GM23248 (cell line): ENCODE measurements at regions not wholly inside any gene's neighbourhood (a gene's known extent, or its start where the extent isn't known, plus 50 kb on each side); places are given as distances from the start of the nearest gene placed in this dataset.

Source experiments
- DNase-seq: peaks from one replicate; pipeline ENCODE4 v3.0.0-alpha.2; 2015
- H2AFZ ChIP-seq: fragments of 200-600 bp; sonication (generic); 2 replicates; pipeline ENCODE4 v1.6.1; 2016; ENCODE audit warnings: antibody characterized with exemption
- H3F3A ChIP-seq: fragments of 200-600 bp; sonication (generic); 2 replicates; pipeline ENCODE4 v1.6.1; 2016; ENCODE audit warnings: mild to moderate bottlenecking, antibody characterized with exemption, mixed run types; ENCODE audit not compliant: insufficient read depth
- H3K27ac ChIP-seq: fragments of 200-600 bp; sonication (generic); 2 replicates; pipeline ENCODE4 v1.5.1; 2016; ENCODE audit warnings: mild to moderate bottlenecking
- H3K27me3 ChIP-seq: fragments of 200-600 bp; sonication (generic); replicated peaks from 2 replicates; pipeline ENCODE4 v1.6.1; 2016; ENCODE audit warnings: mild to moderate bottlenecking; ENCODE audit not compliant: insufficient read depth
- H3K36me3 ChIP-seq: fragments of 200-600 bp; sonication (generic); 2 replicates; pipeline ENCODE4 v1.6.1; 2016; ENCODE audit warnings: low read depth, mild to moderate bottlenecking
- H3K4me1 ChIP-seq: fragments of 200-600 bp; sonication (generic); 2 replicates; pipeline ENCODE4 v1.6.1; 2016; ENCODE audit warnings: mild to moderate bottlenecking; ENCODE audit not compliant: insufficient read depth
- H3K4me2 ChIP-seq: fragments of 200-600 bp; sonication (generic); one replicate; pipeline ENCODE4 v1.6.1; 2016; ENCODE audit warnings: mild to moderate bottlenecking; ENCODE audit not compliant: unreplicated experiment
- H3K4me3 ChIP-seq: fragments of 200-600 bp; sonication (generic); 2 replicates; pipeline ENCODE4 v1.5.1; 2016; ENCODE audit warnings: mild to moderate bottlenecking
- H3K79me2 ChIP-seq: fragments of 200-600 bp; sonication (generic); 2 replicates; pipeline ENCODE4 v1.6.1; 2016; ENCODE audit warnings: mild to moderate bottlenecking; ENCODE audit not compliant: insufficient read depth
- H3K9ac ChIP-seq: fragments of 200-600 bp; sonication (generic); 2 replicates; pipeline ENCODE4 v1.6.1; 2016; ENCODE audit warnings: mild to moderate bottlenecking
- H3K9me2 ChIP-seq: fragments of 200-600 bp; sonication (generic); 2 replicates; pipeline ENCODE4 v1.6.1; 2016; ENCODE audit warnings: mixed run types, mild to moderate bottlenecking, moderate library complexity; ENCODE audit not compliant: insufficient read depth
- H3K9me3 ChIP-seq: fragments of 200-600 bp; sonication (generic); one replicate; pipeline ENCODE4 v1.6.1; 2017; ENCODE audit warnings: low read depth
- H4K20me1 ChIP-seq: fragments of 200-600 bp; sonication (generic); 2 replicates; pipeline ENCODE4 v1.6.0; 2016; ENCODE audit not compliant: insufficient read depth
- EZH2 ChIP-seq: fragments of 200-600 bp; sonication (generic); IDR thresholded peaks from 2 replicates; pipeline ENCODE4 v1.6.1; 2018; ENCODE audit warnings: antibody characterized with exemption, mild to moderate bottlenecking; ENCODE audit not compliant: insufficient read depth, poor library complexity, severe bottlenecking
- EZH2phosphoT487 ChIP-seq: fragments of 200-600 bp; sonication (generic); IDR thresholded peaks from 2 replicates; pipeline ENCODE4 v1.6.1; 2018; ENCODE audit warnings: antibody characterized with exemption, moderate library complexity, mild to moderate bottlenecking, low read depth; ENCODE audit not compliant: insufficient read depth
- WGBS, 2 experiments: methylation state at CpG; one replicate each; pipeline ENCODE4 v1.1.6; 2015 to 2017; ENCODE audit warnings: low lambda C conversion rate in 2 of 2, low coverage in 1 of 2; ENCODE audit errors: missing lambda C conversion rate in 2 of 2; 5-methylcytosine and 5-hydroxymethylcytosine counted together
- in situ Hi-C: fragments of 300-500 bp; cut with MboI; formaldehyde crosslinking; loops from 2 replicates; pipeline ENCODE4 v1.15.0; 2020

- H3K4me2 ChIP-seq = no peak overlapping the region
- DNase-seq = no peak
- no peaks in the 10 kb centered on the region for H3K36me3 ChIP-seq
- H4K20me1 ChIP-seq = no peaks in the 10 kb centered on the region
- TF ChIP-seq EZH2 = no peak
- TF ChIP-seq EZH2phosphoT487 = no peak
- no peak overlapping the region for H3K4me3 ChIP-seq
- H2AFZ ChIP-seq = no peak overlapping the region
- H3K9me3 ChIP-seq = peaks cover 6% of the 10 kb centered on the region
- no peaks in the 10 kb centered on the region for H3F3A ChIP-seq
- H3K4me1 ChIP-seq = no peaks in the 10 kb centered on the region
- H3K27me3 ChIP-seq = peaks cover 26% of the 10 kb centered on the region
- no peak overlapping the region for H3K9ac ChIP-seq
- no peaks in the 10 kb centered on the region for H3K79me2 ChIP-seq
- H3K9me2 ChIP-seq = no peaks in the 10 kb centered on the region
- in situ Hi-C loops = no loop called here
- WGBS, 2 experiments = 55 to 62% methylated on average over 4 of the region's 4 CpGs
- no peak overlapping the region for H3K27ac ChIP-seq
Measured at GRCh38 chr2:64386676-64387075, 67.3 kb upstream of the LGALSL start.

DNA sequence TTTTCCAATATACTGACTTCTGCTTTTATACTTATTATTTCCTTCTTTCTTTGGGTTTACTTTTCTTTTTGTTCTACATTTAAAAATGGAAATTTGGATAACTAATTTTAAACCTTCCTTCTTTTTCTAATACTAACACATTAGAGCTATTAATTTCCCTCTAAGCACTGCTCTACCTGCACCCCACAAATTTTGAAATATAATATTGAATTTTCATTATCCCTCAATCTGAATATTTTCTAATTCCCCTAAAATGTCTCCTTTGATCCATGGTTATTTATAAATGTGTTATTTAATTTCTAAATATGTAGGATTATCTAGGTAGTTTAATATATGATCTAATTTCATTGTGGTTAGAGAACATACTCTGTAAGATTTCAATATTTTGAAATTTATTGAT, 63.4 kb upstream of the LGALSL start:
- in situ Hi-C loops = no loop called here
- Histone ChIP-seq H3K4me1 (no peaks in the 10 kb centered on the region), H3F3A (no peaks in the 10 kb centered on the region), H3K4me3 (no peak overlapping the region), H4K20me1 (no peaks in the 10 kb centered on the region), H2AFZ (no peak overlapping the region), H3K9me3 (peaks cover 6% of the 10 kb centered on the region), H3K36me3 (no peaks in the 10 kb centered on the region), H3K27ac (no peak overlapping the region), H3K9ac (no peak overlapping the region), H3K27me3 (peaks cover 18% of the 10 kb centered on the region), H3K4me2 (no peak overlapping the region), H3K9me2 (no peaks in the 10 kb centered on the region), H3K79me2 (no peaks in the 10 kb centered on the region)
- no peak for DNase-seq
- TF ChIP-seq EZH2 = no peak
- no peak for TF ChIP-seq EZH2phosphoT487

DNA sequence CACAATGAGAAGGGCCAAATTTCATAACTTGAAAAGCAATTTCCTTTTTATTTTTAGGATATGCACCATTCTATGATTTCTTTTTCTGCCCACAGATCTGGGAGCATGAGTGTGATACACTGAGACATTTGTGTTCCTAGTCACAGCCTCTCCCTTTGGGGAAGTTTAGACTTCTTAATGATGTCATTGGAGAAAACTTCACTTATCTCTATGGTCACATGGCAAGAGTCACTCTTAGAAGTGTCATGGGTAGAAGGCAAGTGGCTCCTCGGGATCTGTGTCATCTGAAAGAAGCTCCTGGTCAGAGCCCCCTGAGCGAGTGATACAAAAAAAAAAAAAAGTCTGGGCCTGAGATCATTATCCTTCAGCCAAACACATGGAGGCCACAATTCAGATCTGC, 62.5 kb upstream of the LGALSL start:
- no peaks in the 10 kb centered on the region for H3F3A ChIP-seq
- no peak overlapping the region for H3K9ac ChIP-seq
- peaks cover 6% of the 10 kb centered on the region for H3K9me3 ChIP-seq
- no peak overlapping the region for H3K4me2 ChIP-seq
- H3K79me2 ChIP-seq = no peaks in the 10 kb centered on the region
- H4K20me1 ChIP-seq = no peaks in the 10 kb centered on the region
- H3K27ac ChIP-seq = no peak overlapping the region
- TF ChIP-seq EZH2phosphoT487 (no peak), EZH2 (no peak)
- no peaks in the 10 kb centered on the region for H3K36me3 ChIP-seq
- 5 to 22% methylated on average over 2 of the region's 2 CpGs for WGBS, 2 experiments
- peak; percentile 26 for DNase-seq
- in situ Hi-C loops = no loop called here
- no peaks in the 10 kb centered on the region for H3K9me2 ChIP-seq
- H3K27me3 ChIP-seq = peaks cover 18% of the 10 kb centered on the region
- no peak overlapping the region for H2AFZ ChIP-seq
- no peak overlapping the region for H3K4me3 ChIP-seq
- no peaks in the 10 kb centered on the region for H3K4me1 ChIP-seq

- TF ChIP-seq EZH2phosphoT487 (no peak), EZH2 (no peak)
- in situ Hi-C loops = no loop called here
- Histone ChIP-seq H3K9me2 (no peaks in the 10 kb centered on the region), H3K4me2 (no peak overlapping the region), H3F3A (no peaks in the 10 kb centered on the region), H3K9me3 (peaks cover 6% of the 10 kb centered on the region), H3K36me3 (no peaks in the 10 kb centered on the region), H2AFZ (no peak overlapping the region), H3K79me2 (no peaks in the 10 kb centered on the region), H3K27ac (no peak overlapping the region), H3K4me1 (no peaks in the 10 kb centered on the region), H3K9ac (no peak overlapping the region), H4K20me1 (no peaks in the 10 kb centered on the region), H3K27me3 (peaks cover 15% of the 10 kb centered on the region), H3K4me3 (no peak overlapping the region)
- DNase-seq = no peak
- WGBS, 2 experiments = 47 to 67% methylated on average over 1 of the region's 1 CpG
Measured at GRCh38 chr2:64391940-64392339, 62.0 kb upstream of the LGALSL start.

- in situ Hi-C loops = no loop called here
- 67 to 73% methylated on average over 2 of the region's 2 CpGs for WGBS, 2 experiments
- peaks cover 9% of the 10 kb centered on the region; the same call in 1 of the 2 replicates for H3K27me3 ChIP-seq
Measured at GRCh38 chr2:64392529-64392928, 61.4 kb upstream of the LGALSL start.

More at GRCh38 chr2:64392529-64392928, 61.4 kb upstream of the LGALSL start:
- no peak overlapping the region for H2AFZ ChIP-seq
- no peak overlapping the region for H3K4me3 ChIP-seq
- DNase-seq = no peak
- no peak overlapping the region for H3K9ac ChIP-seq
- H3K27ac ChIP-seq = no peak overlapping the region
- no peaks in the 10 kb centered on the region for H4K20me1 ChIP-seq
- no peak overlapping the region for H3K4me2 ChIP-seq
- H3K4me1 ChIP-seq = no peaks in the 10 kb centered on the region
- H3K9me3 ChIP-seq = peaks cover 6% of the 10 kb centered on the region
- H3K9me2 ChIP-seq = no peaks in the 10 kb centered on the region
- H3K36me3 ChIP-seq = no peaks in the 10 kb centered on the region
- TF ChIP-seq EZH2 (no peak), EZH2phosphoT487 (no peak)
- H3F3A ChIP-seq = no peaks in the 10 kb centered on the region
- H3K79me2 ChIP-seq = no peaks in the 10 kb centered on the region
